ENCODE measurements at regions not wholly inside any gene's neighbourhood (a gene's known extent, or its start where the extent isn't known, plus 50 kb on each side); places are given as distances from the start of the nearest gene placed in this dataset.

DNA sequence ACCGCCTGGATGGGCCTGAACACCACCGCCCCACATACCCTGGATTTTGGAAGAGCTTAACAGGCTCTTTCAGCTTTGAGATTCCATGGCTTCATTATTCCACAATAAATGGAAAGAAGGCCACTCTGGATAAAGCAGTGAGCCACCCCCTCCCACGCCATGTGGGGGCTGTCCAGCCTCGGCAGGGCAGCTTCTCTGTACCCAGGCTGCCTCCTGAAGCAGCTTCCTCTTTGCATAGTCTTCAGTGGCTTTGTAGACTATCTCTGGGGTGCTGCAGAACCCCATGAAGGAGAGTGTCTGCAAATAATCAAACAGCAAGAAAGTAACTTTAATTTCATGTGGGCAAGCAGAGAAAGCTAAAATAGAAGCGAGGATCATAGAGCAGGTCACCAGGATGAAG, 96.6 kb upstream of the NXT1 start:
- FAIRE-seq (no peak), DNase-seq (ENCODE audit: low read depth, low spot score) (no peak)
- H3K27me3 ChIP-seq (ENCODE audit: control insufficient read depth, extremely low read depth, insufficient read depth, low read length) = no peaks in the 10 kb centered on the region
- no peaks in the 10 kb centered on the region for H3K9me1 ChIP-seq (ENCODE audit: control insufficient read depth, extremely low read depth, insufficient read depth, low read length)
- no peaks in the 10 kb centered on the region for H3K9me3 ChIP-seq (ENCODE audit: control insufficient read depth, low read depth, low read length)
- no peak overlapping the region for H3K4me2 ChIP-seq (ENCODE audit: control insufficient read depth, extremely low read depth, insufficient read depth, low read depth, low read length)
- no peak overlapping the region for H3K4me3 ChIP-seq (ENCODE audit: control insufficient read depth in 2 of 3, extremely low read depth in 1 of 3, insufficient read depth in 2 of 3, low read depth in 1 of 3, low read length in 3 of 3)
- dilution Hi-C loops (cut with MboI; ENCODE audit: extremely low pct_ligation_motif_present, low sequenced_read_pairs) = no loop called here
- peaks cover 31% of the 10 kb centered on the region for H3K4me1 ChIP-seq (ENCODE audit: control insufficient read depth, extremely low read depth, insufficient read depth, low read length)
- H4K20me1 ChIP-seq (ENCODE audit: control insufficient read depth, extremely low read depth, insufficient read depth, low read length) = no peaks in the 10 kb centered on the region
- H3K79me2 ChIP-seq (ENCODE audit: control insufficient read depth, insufficient read depth, low read length) = no peaks in the 10 kb centered on the region
- no peak overlapping the region for H3K9ac ChIP-seq (ENCODE audit: control insufficient read depth, extremely low read depth, insufficient read depth, low read length)
- H3K27ac ChIP-seq (ENCODE audit: control insufficient read depth, insufficient read depth, low read length) = no peak overlapping the region
- no peak overlapping the region for H2AFZ ChIP-seq (ENCODE audit: control insufficient read depth, low read length)
- no peaks in the 10 kb centered on the region for H3K36me3 ChIP-seq (ENCODE audit: control insufficient read depth in 2 of 2, extremely low read depth in 1 of 2, insufficient read depth in 2 of 2, low read length in 2 of 2)
- TF ChIP-seq, protein P1, sequence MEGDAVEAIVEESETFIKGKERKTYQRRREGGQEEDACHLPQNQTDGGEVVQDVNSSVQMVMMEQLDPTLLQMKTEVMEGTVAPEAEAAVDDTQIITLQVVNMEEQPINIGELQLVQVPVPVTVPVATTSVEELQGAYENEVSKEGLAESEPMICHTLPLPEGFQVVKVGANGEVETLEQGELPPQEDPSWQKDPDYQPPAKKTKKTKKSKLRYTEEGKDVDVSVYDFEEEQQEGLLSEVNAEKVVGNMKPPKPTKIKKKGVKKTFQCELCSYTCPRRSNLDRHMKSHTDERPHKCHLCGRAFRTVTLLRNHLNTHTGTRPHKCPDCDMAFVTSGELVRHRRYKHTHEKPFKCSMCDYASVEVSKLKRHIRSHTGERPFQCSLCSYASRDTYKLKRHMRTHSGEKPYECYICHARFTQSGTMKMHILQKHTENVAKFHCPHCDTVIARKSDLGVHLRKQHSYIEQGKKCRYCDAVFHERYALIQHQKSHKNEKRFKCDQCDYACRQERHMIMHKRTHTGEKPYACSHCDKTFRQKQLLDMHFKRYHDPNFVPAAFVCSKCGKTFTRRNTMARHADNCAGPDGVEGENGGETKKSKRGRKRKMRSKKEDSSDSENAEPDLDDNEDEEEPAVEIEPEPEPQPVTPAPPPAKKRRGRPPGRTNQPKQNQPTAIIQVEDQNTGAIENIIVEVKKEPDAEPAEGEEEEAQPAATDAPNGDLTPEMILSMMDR (optimal IDR thresholded peaks at IDR 0.05 in 1 of 3, IDR thresholded peaks at IDR 0.05 in 1 of 3, conservative IDR thresholded peaks at IDR 0.05 in 1 of 3; ENCODE audit: extremely low read depth in 1 of 3, insufficient read depth in 2 of 3, low read length in 3 of 3) = no peak
- TF ChIP-seq EZH2 (IDR thresholded peaks at IDR 0.05; ENCODE audit: low read length) = no peak

DNA sequence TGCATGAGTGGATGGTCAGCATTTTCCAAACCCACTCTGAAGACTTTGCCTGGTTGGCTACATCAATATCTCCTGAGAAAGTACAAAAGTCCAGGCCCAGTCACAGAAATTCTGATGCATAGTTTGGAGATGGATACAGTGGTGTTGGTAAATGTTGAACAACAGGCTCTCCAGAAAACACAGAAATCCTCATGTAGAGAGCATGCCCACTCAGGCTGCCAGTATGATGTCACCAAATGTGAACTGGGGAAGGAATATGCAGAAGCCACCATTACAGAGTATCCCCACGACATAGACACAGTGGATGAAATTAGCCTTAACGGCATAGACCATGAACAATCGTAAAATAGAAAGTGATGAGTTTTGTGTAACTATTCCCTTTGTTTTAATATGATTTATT, 97.1 kb upstream of the NXT1 start:
- Histone ChIP-seq H3K4me3 (ENCODE audit: control insufficient read depth in 2 of 3, extremely low read depth in 1 of 3, insufficient read depth in 2 of 3, low read depth in 1 of 3, low read length in 3 of 3) (no peak overlapping the region), H3K9me3 (ENCODE audit: control insufficient read depth, low read depth, low read length) (no peaks in the 10 kb centered on the region), H3K9me1 (ENCODE audit: control insufficient read depth, extremely low read depth, insufficient read depth, low read length) (no peaks in the 10 kb centered on the region), H3K79me2 (ENCODE audit: control insufficient read depth, insufficient read depth, low read length) (no peaks in the 10 kb centered on the region), H3K4me1 (ENCODE audit: control insufficient read depth, extremely low read depth, insufficient read depth, low read length) (peaks cover 27% of the 10 kb centered on the region), H3K27me3 (ENCODE audit: control insufficient read depth, extremely low read depth, insufficient read depth, low read length) (no peaks in the 10 kb centered on the region), H4K20me1 (ENCODE audit: control insufficient read depth, extremely low read depth, insufficient read depth, low read length) (no peaks in the 10 kb centered on the region), H3K9ac (ENCODE audit: control insufficient read depth, extremely low read depth, insufficient read depth, low read length) (no peak overlapping the region), H3K36me3 (ENCODE audit: control insufficient read depth in 2 of 2, extremely low read depth in 1 of 2, insufficient read depth in 2 of 2, low read length in 2 of 2) (no peaks in the 10 kb centered on the region), H3K27ac (ENCODE audit: control insufficient read depth, insufficient read depth, low read length) (no peak overlapping the region), H2AFZ (ENCODE audit: control insufficient read depth, low read length) (no peak overlapping the region), H3K4me2 (ENCODE audit: control insufficient read depth, extremely low read depth, insufficient read depth, low read depth, low read length) (no peak overlapping the region)
- DNase-seq (ENCODE audit: low read depth, low spot score) (no peak), FAIRE-seq (no peak)
- dilution Hi-C loops (cut with MboI; ENCODE audit: extremely low pct_ligation_motif_present, low sequenced_read_pairs) = no loop called here
- TF ChIP-seq EZH2 (IDR thresholded peaks at IDR 0.05; ENCODE audit: low read length) = no peak
- TF ChIP-seq, protein P1 (optimal IDR thresholded peaks at IDR 0.05 in 1 of 3, IDR thresholded peaks at IDR 0.05 in 1 of 3, conservative IDR thresholded peaks at IDR 0.05 in 1 of 3; ENCODE audit: extremely low read depth in 1 of 3, insufficient read depth in 2 of 3, low read length in 3 of 3) = no peak

Measured in keratinocyte (primary cell).